HG03103 (cell line): ENCODE measurements at regions not wholly inside any gene's neighbourhood (a gene's known extent, or its start where the extent isn't known, plus 50 kb on each side); places are given as distances from the start of the nearest gene placed in this dataset.

Source experiments
- ATAC-seq: cut with Tn5 transposase; IDR thresholded peaks from one replicate; pipeline ENCODE4 v1.9.1; 2021; ENCODE audit warnings: low read depth; ENCODE audit not compliant: unreplicated experiment

DNA sequence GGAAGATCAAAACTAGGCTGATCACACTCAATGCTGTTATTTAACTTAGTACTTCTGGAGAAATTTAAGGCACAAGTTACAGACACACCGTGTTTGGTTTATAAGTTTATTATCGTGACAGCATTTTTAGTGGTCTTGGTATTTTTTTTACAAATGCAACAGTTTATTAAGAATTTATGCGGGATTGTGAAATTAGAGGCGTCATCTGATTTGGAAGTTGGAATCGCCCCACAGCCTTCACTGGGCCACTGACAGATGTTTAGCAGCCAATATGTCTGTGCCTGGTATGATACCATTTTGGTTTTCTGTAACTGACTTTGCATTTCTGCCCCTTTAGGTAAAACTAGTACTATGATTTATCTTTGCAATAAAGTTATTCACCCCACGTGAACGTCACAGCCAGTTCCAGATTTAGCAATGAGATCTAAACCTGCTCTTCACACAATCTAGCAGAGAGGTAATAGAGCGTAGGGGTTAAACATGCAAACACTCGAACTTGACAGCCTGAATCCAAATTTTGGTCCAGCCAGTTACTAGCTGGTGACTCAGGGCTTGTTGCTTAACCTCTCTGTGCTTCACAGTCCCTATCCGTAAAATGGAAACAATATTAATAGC, 73.2 kb upstream of the SSTR1 start:
- no peak for ATAC-seq

DNA sequence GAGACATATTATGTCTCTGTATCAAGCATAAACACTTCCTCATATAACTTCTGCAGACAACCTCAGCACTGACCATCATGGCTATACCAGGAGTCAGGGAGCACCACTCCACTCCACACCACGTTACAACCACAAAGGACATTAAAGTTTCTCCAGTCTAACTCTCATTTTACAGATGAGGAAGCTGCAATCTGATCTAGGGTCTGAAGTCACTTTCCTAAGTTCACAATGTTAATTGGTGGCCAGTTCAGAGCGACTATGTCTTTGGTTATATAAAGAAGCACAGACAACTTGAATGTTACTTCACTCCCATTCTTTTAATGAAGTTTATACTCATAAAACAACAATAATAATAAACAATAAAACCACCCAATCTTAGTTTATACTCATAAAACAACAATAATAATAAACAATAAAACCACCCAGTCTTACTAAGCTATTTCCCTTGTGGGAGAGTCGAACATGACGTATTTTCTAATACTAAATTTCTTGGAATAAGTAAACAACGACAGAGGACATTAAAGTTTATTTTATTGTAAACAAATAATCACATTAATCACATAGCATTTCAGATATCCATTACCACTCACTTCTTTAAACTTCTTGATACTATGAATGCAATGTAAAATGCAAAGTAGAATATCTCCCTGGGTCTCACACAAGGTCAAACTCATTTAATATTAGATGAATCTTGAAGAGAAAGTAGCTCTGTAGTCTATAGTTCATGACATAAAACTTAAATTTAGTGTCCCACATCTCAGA, 72.4 kb upstream of the SSTR1 start:
- no peak for ATAC-seq

GRCh38 chr14:38137005-38137404, 70.7 kb upstream of the SSTR1 start:
- ATAC-seq, result no peak

DNA sequence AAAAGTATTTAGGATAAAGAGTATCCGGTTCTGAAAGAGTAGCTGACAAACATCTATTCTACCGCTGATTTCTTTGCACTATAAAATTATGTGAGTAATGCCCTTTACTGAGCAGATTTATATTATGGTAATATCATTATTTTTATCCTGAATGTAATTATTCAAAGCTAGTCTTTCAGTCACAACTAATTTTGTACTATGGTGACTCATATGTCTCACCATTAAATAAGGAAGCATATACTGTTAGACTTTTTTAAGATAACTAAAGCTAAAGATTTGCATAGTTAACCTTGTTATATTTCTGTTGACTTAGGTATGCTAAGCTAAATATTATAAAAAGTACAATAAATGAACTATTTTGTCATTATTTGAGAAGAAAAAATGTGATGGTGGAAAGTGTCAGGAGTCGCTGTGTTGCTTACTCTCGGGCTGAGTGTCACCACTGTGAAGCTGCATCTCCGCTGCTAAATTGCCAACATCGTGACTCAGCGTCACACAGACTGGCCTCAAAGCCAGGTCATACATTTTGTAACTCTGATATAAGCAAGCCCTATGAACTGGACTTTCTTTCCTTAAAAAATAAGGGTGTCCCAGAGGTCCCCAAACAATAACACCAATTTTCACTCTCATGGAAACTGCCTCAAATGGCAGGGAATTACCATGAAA, 69.1 kb upstream of the SSTR1 start:
- ATAC-seq, result no peak

DNA sequence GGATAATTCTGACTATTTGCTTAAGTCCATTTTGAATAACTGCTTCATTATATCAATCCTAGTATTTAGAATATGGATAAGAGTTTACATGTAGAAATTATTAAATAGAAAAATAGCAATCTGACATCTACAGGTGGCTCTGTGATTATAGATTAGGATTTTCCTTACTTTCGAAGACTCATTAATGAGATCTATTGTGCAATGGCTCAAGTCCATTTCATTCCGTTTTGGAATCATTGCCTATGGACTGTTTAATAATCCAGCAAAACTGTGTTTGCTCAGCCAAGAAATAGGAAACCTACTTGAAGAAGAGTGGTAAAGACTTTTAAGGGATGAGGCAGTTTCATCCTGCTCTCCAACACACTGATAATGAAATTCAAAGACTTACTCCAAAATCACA, 67.8 kb upstream of the SSTR1 start:
- no peak for ATAC-seq

DNA sequence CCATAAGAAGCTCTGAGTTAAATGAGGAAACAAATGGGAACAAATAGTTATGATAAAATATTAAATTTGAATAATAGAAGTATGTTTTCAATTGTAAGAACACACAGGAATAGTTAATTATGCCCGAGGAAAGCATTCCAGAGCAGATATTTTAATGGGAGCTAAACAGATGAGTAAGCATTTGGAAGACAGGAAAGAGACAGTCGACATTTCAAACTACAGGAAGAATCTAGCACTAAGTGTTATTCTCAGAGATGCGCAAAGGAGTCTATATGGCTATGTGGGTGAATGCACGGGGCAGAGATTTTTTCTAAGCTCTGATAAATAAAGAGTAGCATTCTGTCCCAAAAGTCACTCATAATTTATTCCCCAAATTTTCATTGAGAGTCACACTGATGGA, 64.5 kb upstream of the SSTR1 start:
- no peak for ATAC-seq

GRCh38 chr14:38143659-38144505, 63.8 kb upstream of the SSTR1 start:
- no peak for ATAC-seq

- ATAC-seq, result no peak
Measured at GRCh38 chr14:38145142-38145541, 62.6 kb upstream of the SSTR1 start.

DNA sequence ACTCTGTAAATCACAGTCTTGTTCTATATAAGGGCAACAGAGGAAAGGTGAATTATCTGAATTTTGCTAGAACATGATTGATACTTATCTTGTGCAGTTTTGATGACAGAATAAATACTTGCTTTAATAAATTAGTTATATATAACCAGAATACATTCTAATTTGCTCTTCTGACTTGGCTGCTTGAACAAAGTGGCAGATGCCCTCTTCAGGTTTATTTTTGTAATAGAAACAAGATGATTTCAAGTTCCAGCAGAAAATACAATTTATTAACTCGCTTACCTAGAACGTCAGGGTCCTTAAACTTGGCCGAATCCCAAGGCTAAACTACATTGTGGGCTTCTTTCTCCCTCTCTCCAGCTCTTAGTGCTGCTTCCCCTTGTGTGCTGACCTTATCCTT, 57.6 kb upstream of the SSTR1 start:
- ATAC-seq, result no peak
